HCT116 (cell line): ENCODE measurements at regions not wholly inside any gene's neighbourhood (a gene's known extent, or its start where the extent isn't known, plus 50 kb on each side); places are given as distances from the start of the nearest gene placed in this dataset.

ENCODE experiments used
- TF ChIP-seq, protein P1 (sequence below): IDR thresholded peaks from 2 replicates; pipeline ENCODE4 v1.6.1; 2012
- TF ChIP-seq, protein P2 (sequence below), 3 experiments: fragments of 200-600 bp in 1 of 3; sonication (generic) in 1 of 3; IDR thresholded peaks in 2 of 3; conservative IDR thresholded peaks in 1 of 3; 2 replicates each; pipeline ENCODE4 v1.5.1; 2012 to 2017; ENCODE audit warnings: low read depth in 2 of 3, low read length in 2 of 3, antibody characterized with exemption in 1 of 3, borderline replicate concordance in 1 of 3, control low read depth in 1 of 3, mild to moderate bottlenecking in 1 of 3, mixed read lengths in 1 of 3, mixed run types in 1 of 3, moderate library complexity in 1 of 3; ENCODE audit not compliant: insufficient read depth in 1 of 3

DNA sequence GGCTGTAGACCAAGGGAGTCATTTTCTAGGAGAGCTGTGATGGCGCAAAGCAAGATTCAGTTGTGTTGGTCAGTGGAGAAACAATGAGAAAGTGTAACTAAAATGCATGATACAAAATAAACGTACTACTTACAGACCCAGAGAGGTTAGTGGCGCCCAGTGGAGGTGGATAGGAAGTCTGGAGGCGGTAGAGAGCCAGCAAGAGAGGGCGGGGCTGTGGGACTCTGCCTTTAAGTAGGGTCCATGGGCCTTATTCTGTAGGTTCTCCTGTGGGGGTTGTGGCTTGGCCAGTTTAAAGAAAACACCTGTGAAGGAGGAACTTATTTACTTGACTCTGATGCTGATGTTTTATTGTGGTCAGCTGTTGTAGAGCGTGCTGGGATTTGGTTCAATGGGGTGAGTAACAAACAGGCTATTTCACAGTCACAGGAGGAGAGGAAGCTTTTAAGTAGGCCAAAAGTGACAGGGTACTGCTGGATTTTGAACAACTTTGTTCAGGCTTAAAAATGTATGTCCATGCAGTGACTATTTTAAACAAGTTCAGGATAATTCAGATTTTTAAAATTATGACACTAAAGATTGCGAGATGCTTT, 1097.7 kb downstream of the TMTC2 start:
- TF ChIP-seq, protein P1, sequence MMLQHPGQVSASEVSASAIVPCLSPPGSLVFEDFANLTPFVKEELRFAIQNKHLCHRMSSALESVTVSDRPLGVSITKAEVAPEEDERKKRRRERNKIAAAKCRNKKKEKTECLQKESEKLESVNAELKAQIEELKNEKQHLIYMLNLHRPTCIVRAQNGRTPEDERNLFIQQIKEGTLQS, result no peak
- TF ChIP-seq, protein P2, sequence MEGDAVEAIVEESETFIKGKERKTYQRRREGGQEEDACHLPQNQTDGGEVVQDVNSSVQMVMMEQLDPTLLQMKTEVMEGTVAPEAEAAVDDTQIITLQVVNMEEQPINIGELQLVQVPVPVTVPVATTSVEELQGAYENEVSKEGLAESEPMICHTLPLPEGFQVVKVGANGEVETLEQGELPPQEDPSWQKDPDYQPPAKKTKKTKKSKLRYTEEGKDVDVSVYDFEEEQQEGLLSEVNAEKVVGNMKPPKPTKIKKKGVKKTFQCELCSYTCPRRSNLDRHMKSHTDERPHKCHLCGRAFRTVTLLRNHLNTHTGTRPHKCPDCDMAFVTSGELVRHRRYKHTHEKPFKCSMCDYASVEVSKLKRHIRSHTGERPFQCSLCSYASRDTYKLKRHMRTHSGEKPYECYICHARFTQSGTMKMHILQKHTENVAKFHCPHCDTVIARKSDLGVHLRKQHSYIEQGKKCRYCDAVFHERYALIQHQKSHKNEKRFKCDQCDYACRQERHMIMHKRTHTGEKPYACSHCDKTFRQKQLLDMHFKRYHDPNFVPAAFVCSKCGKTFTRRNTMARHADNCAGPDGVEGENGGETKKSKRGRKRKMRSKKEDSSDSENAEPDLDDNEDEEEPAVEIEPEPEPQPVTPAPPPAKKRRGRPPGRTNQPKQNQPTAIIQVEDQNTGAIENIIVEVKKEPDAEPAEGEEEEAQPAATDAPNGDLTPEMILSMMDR (IDR thresholded peaks at IDR 0.05 in 2 of 3, conservative IDR thresholded peaks at IDR 0.05 in 1 of 3; ENCODE audit: borderline replicate concordance in 1 of 3, insufficient read depth in 1 of 3, low read depth in 2 of 3, low read length in 2 of 3), result no peak
